ENCODE measurements at regions not wholly inside any gene's neighbourhood (a gene's known extent, or its start where the extent isn't known, plus 50 kb on each side); places are given as distances from the start of the nearest gene placed in this dataset.

DNA sequence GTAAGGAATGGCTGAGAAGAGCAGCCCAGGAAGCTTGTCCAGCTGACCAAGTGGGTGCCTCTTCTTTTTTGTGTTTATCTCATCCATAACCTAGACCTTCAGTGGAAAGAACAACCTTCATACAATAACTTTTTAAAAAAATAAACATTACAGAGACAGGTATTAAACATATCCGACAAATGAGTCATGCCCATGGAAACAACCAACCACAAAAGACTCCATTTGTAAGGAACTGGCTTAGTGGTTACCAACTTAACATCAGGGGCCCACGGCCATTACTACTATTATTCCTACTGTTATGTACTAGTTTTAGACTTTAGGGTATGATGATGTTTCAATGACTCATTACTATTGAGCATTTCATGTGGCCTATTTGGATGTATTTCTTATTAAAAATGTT, 191.7 kb upstream of the SERP2 start:
- DNase-seq (ENCODE audit: low spot score): no peak

DNA sequence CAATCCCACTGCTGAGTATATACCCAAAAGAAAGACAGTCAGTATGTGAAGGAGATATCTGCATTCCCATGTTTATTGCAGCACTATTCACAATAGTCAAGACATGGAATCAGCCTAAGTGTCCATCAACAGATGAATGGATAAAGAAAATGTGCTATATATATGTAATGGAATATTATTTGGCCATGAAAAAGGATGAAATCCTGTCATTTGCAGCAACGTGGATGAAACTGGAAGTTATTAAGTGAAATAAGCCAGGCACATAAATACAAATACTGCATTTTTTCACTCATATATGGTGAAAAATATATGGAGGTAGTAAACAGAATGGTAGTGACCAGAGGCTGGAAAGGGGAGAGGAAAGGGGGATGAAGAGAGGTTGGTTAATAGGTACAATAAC, 188.9 kb upstream of the SERP2 start:
- no peak for DNase-seq (ENCODE audit: low spot score)

GRCh38 chr13:44188257-44188656, 185.4 kb upstream of the SERP2 start:
- no peak for DNase-seq (ENCODE audit: low spot score)

DNA sequence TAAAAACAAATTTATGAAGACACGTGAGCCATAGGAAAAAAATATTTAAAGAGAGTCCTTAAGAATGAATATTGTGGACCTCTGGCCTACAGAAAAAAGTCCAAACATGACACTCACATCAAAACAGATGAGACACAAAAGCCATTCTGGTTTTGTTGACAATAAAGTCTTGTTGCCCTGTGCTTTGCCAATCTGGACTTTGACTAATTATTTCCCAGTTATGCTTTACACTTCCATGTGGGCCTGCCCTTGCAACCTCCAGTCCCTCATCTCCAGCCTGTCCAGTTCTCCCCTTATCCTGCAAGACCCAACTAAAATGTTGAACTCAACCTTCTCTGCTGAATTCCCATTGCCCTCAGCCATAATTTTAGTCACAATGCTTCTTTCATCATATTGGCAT, 184.5 kb upstream of the SERP2 start:
- no peak for DNase-seq (ENCODE audit: low spot score)

- DNase-seq (ENCODE audit: low spot score): no peak
These were observed 182.5 kb upstream of the SERP2 start for GRCh38 chr13:44191103-44191502.

- peak; percentile 42 for DNase-seq (ENCODE audit: low spot score)
These were observed 182.0 kb upstream of the SERP2 start for GRCh38 chr13:44191504-44192171.

GRCh38 chr13:44193731-44194130, 179.9 kb upstream of the SERP2 start:
- DNase-seq (ENCODE audit: low spot score): no peak

DNA sequence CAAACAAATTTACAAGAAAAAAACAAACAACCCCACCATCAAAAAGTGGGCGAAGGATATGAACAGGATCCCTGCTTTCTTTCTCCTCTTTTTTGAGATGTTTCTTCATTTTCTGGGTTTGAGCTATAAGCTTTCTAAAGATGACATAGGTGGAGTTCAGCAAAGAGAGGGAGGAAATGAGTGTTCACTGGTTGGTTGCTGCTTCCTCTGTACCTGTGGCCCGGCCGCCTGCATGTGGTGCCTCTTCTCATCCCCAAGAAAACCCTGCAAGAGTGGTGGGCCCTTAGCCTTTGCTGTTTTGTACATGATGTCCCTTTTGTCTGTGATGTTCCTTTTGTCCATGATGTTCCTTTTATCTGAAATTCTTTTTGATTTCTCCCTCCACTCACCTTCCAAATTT, 178.4 kb upstream of the SERP2 start:
- no peak for DNase-seq (ENCODE audit: low spot score)

GRCh38 chr13:44196196-44196751, 177.3 kb upstream of the SERP2 start:
- DNase-seq (ENCODE audit: low spot score): no peak

DNA sequence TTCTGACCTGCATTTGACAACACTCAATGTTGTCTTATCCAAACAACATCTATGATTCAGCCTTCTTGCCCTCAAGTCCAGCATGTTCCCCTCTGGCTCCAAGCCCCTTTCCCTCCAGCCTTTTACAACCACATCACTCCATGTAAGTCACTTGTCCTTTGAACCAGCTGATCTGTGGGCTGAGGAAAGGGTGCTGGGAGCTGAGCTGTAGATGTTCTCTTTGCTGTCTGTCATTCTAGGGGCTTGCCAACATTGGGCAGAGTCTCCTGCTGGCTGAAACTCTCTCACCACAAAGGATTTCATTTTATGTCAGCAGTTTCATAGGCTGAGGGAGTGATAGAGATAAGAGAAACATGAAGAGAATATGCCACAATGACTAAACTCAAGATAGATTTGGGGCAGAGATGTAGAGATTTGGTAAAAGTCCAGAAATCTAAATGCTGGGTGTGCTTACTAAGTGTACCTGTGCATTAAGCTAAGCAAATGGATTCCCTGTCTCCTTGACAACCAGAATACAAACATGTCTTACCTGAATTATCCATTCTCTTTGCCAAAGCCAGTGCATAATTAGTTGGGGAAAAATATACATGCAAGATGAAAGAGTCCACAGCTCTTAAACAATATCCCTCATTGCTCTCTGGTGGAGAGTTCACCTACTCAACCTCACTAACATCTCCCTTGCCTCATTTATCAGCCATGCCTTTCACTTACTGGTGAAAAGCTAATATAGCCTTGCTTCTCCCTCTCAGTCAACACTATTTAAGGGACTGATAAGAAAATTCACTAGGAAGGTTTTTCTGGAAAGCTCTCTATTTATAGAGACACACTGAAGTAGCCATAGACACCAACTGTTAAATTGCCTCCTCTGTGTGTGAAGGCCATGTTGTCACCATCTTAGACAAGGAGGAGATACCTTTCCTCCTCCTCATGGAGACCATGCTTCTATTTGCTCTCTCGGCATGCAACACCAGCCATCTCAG, 175.5 kb upstream of the SERP2 start:
- no peak for DNase-seq (ENCODE audit: low spot score)

- DNase-seq (ENCODE audit: low spot score): no peak
These were observed 174.8 kb upstream of the SERP2 start for GRCh38 chr13:44198826-44199225.

DNA sequence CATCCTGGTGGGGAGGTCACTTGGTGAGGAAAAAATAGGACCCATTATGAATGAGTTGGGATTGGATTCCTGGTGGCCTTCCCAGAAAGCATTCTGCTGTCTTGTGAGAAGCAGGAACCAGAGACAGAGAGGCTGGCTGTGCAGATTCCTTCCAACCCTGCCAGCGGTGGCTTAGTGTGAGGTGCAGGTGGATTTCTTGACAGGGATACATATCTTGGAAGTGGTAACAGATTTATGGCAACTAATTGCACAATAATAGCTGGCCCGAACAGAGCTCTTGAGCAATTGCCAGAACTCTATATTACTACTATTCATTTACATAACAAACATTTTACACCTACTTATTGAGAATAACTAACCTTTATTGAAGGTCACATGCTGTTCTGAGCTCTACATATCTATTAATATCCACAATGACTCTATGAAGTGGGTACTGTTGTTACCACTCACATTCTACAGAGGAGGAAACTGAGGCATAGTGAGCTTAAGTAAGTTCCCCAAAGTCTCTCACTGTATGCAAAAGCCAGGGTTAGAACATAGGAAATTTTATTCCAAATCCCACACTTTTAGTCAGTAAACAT, 173.9 kb upstream of the SERP2 start:
- DNase-seq (ENCODE audit: low spot score): no peak

GRCh38 chr13:44206434-44206833, 167.2 kb upstream of the SERP2 start:
- DNase-seq (ENCODE audit: low spot score): no peak

- DNase-seq (ENCODE audit: low spot score): no peak
These were observed 166.1 kb upstream of the SERP2 start for GRCh38 chr13:44207476-44207875.

DNA sequence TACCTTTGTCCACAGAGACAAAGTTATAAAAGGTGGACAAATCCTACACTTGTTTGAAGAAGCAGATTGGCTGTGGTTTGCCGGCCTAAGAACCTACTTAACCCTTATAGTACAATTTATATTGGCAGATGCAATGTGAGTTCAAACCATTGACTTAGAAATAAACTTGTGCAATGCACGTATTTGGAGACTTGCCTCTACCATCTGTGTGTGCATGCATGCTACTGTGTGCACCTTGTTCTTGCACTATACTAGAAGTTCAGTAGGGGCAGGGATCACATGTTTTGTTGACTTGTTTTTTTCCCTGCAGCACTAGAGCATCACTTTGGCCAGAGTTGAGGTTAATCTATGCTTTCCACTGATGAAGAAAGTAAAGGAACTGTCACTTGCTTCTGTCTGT, 163.1 kb upstream of the SERP2 start:
- DNase-seq (ENCODE audit: low spot score): no peak

- DNase-seq (ENCODE audit: low spot score): no peak
These were observed 162.3 kb upstream of the SERP2 start for GRCh38 chr13:44211286-44211685.

DNA sequence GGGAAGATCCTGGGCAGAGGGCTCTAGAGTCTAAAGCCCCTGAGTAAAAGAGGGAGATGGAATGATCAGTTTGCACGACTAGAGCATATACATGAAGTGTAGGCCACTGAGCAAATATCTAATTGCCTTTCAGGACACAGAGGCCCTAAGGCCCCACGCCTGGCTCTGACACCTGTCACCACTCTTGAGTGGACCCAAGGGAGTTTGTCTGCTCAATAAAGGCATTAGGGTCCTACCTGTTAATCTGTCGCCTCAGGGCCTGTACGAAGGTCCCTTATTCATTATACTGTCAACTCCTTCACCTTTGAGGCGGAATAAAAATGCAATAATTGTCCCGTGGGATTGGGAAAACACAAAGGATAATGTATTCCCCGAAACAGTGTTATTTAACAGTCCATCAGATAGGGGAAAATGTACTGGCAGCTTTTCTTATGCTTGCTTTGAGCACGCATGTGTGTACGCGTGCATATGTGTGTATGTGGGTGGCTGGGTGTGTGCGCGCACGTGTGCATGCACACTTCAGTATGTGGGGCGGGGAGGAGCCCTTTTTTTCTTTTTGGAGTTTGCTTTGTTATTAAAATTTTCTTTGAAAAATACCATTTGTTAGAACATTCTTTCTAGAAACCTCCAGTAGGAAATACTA, 161.8 kb upstream of the SERP2 start:
- no peak for DNase-seq (ENCODE audit: low spot score)

DNA sequence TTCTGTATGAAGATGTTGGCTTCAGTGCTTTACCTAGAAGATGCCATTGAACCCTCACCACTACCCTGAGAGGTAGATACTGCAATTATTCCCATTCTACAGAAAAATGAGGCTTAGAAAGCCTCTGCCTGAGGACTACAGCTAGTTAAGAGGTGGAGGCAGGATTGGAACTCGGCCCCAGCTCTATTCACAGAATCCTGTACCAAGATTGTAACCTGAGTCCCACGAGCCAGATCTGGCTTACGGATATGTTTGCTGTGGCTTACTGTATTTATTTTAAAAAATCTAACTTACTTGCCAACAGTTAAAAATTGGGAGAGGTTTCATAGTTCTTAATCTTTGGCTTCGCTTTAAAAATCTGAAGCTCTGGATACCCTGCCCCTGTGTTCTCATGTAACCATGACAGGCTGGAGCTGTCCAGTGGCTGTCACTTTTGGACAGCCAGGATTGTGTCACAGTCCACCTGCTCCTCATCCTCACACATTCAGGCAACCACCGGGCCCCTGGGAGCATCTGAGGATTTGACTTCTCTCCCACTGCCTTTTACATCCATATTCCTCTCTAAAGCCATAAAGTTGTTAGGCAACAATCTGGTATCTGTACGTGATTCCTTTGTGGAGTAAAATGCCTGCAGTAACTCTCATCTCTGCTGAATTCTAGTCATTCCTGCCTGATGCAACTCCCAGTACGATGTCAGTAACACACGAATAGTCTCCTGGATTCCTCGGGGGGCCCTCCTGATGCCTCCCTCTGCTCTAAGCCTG, 160.8 kb upstream of the SERP2 start:
- DNase-seq (ENCODE audit: low spot score): no peak

GRCh38 chr13:44218501-44219240, 155.0 kb upstream of the SERP2 start:
- no peak for DNase-seq (ENCODE audit: low spot score)
